ENCODE measurements at regions not wholly inside any gene's neighbourhood (a gene's known extent, or its start where the extent isn't known, plus 50 kb on each side); places are given as distances from the start of the nearest gene placed in this dataset.

DNA sequence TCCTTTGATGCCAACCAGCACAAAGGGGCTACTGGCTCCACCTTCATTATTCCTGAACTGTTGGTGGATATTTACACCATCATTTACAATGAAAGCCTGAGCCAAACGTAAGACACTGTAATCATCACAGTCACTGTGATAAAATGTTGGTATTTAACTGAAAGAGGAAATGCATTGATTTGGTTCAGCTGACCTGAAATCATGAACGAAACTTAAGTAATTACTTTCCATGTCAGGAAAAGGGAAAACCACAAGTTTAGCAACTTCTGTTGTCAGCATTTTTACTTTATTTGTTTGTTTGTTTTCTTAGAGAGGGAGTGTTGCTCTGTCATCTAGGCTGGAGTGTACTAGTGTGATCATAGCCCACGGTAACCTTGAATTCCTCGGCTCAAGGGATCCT is 247.8 kb upstream of the FAM47A start:
- TF ChIP-seq ZFX (IDR thresholded peaks at IDR 0.05) = no peak
- no peak for TF ChIP-seq MAX (IDR thresholded peaks at IDR 0.05)
- TF ChIP-seq SRF (IDR thresholded peaks at IDR 0.05; ENCODE audit: low read depth) = no peak
- TF ChIP-seq ATF3 (IDR thresholded peaks at IDR 0.05) = no peak
- TF ChIP-seq POLR2A (IDR thresholded peaks at IDR 0.05; ENCODE audit: borderline replicate concordance, extremely low read depth, insufficient read depth, insufficient read length) = no peak
- no peak for TF ChIP-seq CBX3 (IDR thresholded peaks at IDR 0.05; ENCODE audit: low read depth)
- TF ChIP-seq YY1 (IDR thresholded peaks at IDR 0.05; ENCODE audit: extremely low read depth, insufficient replicate concordance, low read depth, low read length) = no peak
- TF ChIP-seq TCF7L2 (IDR thresholded peaks at IDR 0.05; ENCODE audit: borderline replicate concordance, extremely low read depth, insufficient read depth, insufficient read length) = no peak
- no peak for TF ChIP-seq REST (IDR thresholded peaks at IDR 0.05; ENCODE audit: low read depth)
- no peak for TF ChIP-seq POLR2AphosphoS5 (IDR thresholded peaks at IDR 0.05; ENCODE audit: low read depth, low read length)
- no peak for TF ChIP-seq SIN3A (IDR thresholded peaks at IDR 0.05; ENCODE audit: low read depth)
- TF ChIP-seq RAD21 (IDR thresholded peaks at IDR 0.05; ENCODE audit: low read depth) = no peak
- TF ChIP-seq EZH2 (IDR thresholded peaks at IDR 0.05) = no peak
- TF ChIP-seq ZNF274 (IDR thresholded peaks at IDR 0.05; ENCODE audit: low read depth, low read length) = no peak
- TF ChIP-seq EGR1 (IDR thresholded peaks at IDR 0.05; ENCODE audit: low read depth) = no peak
- TF ChIP-seq JUND (IDR thresholded peaks at IDR 0.05) = no peak
- no peak for ATAC-seq
- BruUV-seq (replicated peaks) = no TSS peak
- no peaks in the 10 kb centered on the region for H3K9me3 ChIP-seq (ENCODE audit: control insufficient read depth in 1 of 2, insufficient read depth in 1 of 2, low read depth in 1 of 2, low read length in 2 of 2)
- no peaks in the 10 kb centered on the region for H3K79me2 ChIP-seq (ENCODE audit: insufficient read depth, low read length)
- no peak overlapping the region for H3K4me2 ChIP-seq (ENCODE audit: low read length)
- ChIA-PET CTCF (no interaction called here), RAD21 (ENCODE audit: low non-redundant PET in 1 of 2, low total read pairs in 2 of 2, uncharacterized antibody in 2 of 2, unreplicated experiment in 2 of 2) (no interaction called here), POLR2A (no interaction called here)
- no peaks in the 10 kb centered on the region for H3K36me3 ChIP-seq (ENCODE audit: control insufficient read depth in 1 of 2, insufficient read depth in 2 of 2, low read length in 2 of 2)
- no peak overlapping the region for H3K9ac ChIP-seq (ENCODE audit: low read length)
- no peaks in the 10 kb centered on the region for H3K27me3 ChIP-seq (ENCODE audit: insufficient read depth, low read length)
- no peaks in the 10 kb centered on the region for H4K20me1 ChIP-seq (ENCODE audit: insufficient read depth)
- H3K27ac ChIP-seq (ENCODE audit: low read depth, low read length) = no peak overlapping the region
- no peak overlapping the region for H3K4me3 ChIP-seq (replicated peaks in 1 of 2; ENCODE audit: low read depth in 1 of 2, low read length in 2 of 2)
- H3K9me2 ChIP-seq (ENCODE audit: insufficient read depth) = no peaks in the 10 kb centered on the region
- H2AFZ ChIP-seq (ENCODE audit: low read depth, low read length, poor library complexity, severe bottlenecking) = no peak overlapping the region
- intact Hi-C loops (cut with micrococcal nuclease) = no loop called here
- no peaks in the 10 kb centered on the region for H3K4me1 ChIP-seq (ENCODE audit: control insufficient read depth in 1 of 2, insufficient read depth in 2 of 2, low read length in 2 of 2)
- no peak for DNase-seq (ENCODE audit: low read depth, low spot score)

Data from HCT116 (cell line).